ENCODE measurements at regions not wholly inside any gene's neighbourhood (a gene's known extent, or its start where the extent isn't known, plus 50 kb on each side); places are given as distances from the start of the nearest gene placed in this dataset.

GRCh38 chr5:84724181-84724580 is 339.5 kb upstream of the EDIL3 start:
- H3K23me2 ChIP-seq (ENCODE audit: insufficient read length, low read depth, low read length, poor library complexity, severe bottlenecking), result no peaks in the 10 kb centered on the region
- no peaks in the 10 kb centered on the region for H3K79me2 ChIP-seq (ENCODE audit: insufficient read depth, low read length)
- no peak overlapping the region for H2BK12ac ChIP-seq (ENCODE audit: insufficient read length, low read depth, low read length)
- WGBS (ENCODE audit: extremely low coverage, insufficient read length, low lambda C conversion rate), result no CpG with 5 or more reads among the region's 3 CpGs
- H3K56ac ChIP-seq (ENCODE audit: insufficient read length, low read depth, low read length), result no peak overlapping the region
- H3K9me3 Mint-ChIP-seq, result peaks cover 8 to 10% of the 10 kb centered on the region in 2 experiments
- H3T11ph ChIP-seq (ENCODE audit: low read length), result no peak overlapping the region
- H3K23ac ChIP-seq (ENCODE audit: insufficient read length, low read depth, low read length), result no peak overlapping the region
- H3K4ac ChIP-seq (ENCODE audit: low read depth, low read length), result no peak overlapping the region
- H3K27ac ChIP-seq (ENCODE audit: insufficient read length, low read depth, low read length), result no peak overlapping the region
- H3K9me3 ChIP-seq (ENCODE audit: control insufficient read depth, low read depth, low read length), result no peaks in the 10 kb centered on the region
- no peak overlapping the region for H4K8ac ChIP-seq (replicated peaks; ENCODE audit: insufficient read length, low read depth, low read length)
- H3K18ac ChIP-seq (ENCODE audit: insufficient read length, low read depth, low read length), result no peak overlapping the region
- H3K4me1 Mint-ChIP-seq, result peaks cover 0 to 4% of the 10 kb centered on the region in 2 experiments; a peak in 2 of 4 replicates
- H4K20me1 ChIP-seq (ENCODE audit: control insufficient read depth, insufficient read depth, insufficient read length), result no peaks in the 10 kb centered on the region
- H3K4me2 ChIP-seq (ENCODE audit: insufficient read depth, insufficient read length, low read length), result no peak overlapping the region
- TF ChIP-seq, protein P1, sequence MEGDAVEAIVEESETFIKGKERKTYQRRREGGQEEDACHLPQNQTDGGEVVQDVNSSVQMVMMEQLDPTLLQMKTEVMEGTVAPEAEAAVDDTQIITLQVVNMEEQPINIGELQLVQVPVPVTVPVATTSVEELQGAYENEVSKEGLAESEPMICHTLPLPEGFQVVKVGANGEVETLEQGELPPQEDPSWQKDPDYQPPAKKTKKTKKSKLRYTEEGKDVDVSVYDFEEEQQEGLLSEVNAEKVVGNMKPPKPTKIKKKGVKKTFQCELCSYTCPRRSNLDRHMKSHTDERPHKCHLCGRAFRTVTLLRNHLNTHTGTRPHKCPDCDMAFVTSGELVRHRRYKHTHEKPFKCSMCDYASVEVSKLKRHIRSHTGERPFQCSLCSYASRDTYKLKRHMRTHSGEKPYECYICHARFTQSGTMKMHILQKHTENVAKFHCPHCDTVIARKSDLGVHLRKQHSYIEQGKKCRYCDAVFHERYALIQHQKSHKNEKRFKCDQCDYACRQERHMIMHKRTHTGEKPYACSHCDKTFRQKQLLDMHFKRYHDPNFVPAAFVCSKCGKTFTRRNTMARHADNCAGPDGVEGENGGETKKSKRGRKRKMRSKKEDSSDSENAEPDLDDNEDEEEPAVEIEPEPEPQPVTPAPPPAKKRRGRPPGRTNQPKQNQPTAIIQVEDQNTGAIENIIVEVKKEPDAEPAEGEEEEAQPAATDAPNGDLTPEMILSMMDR (conservative IDR thresholded peaks at IDR 0.05), result no peak
- no peak overlapping the region for H4K5ac ChIP-seq (ENCODE audit: insufficient read length, low read depth, low read length)
- H2BK120ac ChIP-seq (ENCODE audit: low read depth, low read length, poor library complexity, severe bottlenecking), result no peak overlapping the region
- no peak overlapping the region for H2AFZ ChIP-seq (ENCODE audit: low read length)
- H3K14ac ChIP-seq (ENCODE audit: insufficient read depth, low read length), result no peak overlapping the region
- H3K4me1 ChIP-seq (ENCODE audit: insufficient read depth, low read length), result no peaks in the 10 kb centered on the region
- no peak overlapping the region for H2AK5ac ChIP-seq (ENCODE audit: insufficient read length, low read length)
- H3K27me3 Mint-ChIP-seq (ENCODE audit: low read depth), result no peaks in the 10 kb centered on the region
- H2BK15ac ChIP-seq (ENCODE audit: low read depth, low read length), result no peak overlapping the region
- no peak for DNase-seq
- H3K27me3 ChIP-seq (ENCODE audit: insufficient read depth, low read length), result no peaks in the 10 kb centered on the region
- no peak overlapping the region for H2BK20ac ChIP-seq (ENCODE audit: low read depth, low read length, poor library complexity, severe bottlenecking)
- H4K91ac ChIP-seq (ENCODE audit: insufficient read length, low read depth, low read length), result no peak overlapping the region
- no peak overlapping the region for H2BK5ac ChIP-seq (ENCODE audit: insufficient read length, low read length)
- H3K4me3 Mint-ChIP-seq, result no peak overlapping the region
- H3K27ac Mint-ChIP-seq, result no peak overlapping the region
- H3K36me3 Mint-ChIP-seq (ENCODE audit: insufficient read depth in 1 of 3, low read depth in 3 of 3), result peaks cover 0 to 10% (median 0%) of the 10 kb centered on the region in 3 experiments; a peak in 3 of 7 replicates
- H3K79me1 ChIP-seq (ENCODE audit: insufficient read depth, low read depth, low read length, poor library complexity, severe bottlenecking), result no peaks in the 10 kb centered on the region
- no peak overlapping the region for H3K9ac ChIP-seq (ENCODE audit: extremely low read depth, insufficient read length, low read length)
